Testis (tissue), 2 donors: ENCODE measurements at regions not wholly inside any gene's neighbourhood (a gene's known extent, or its start where the extent isn't known, plus 50 kb on each side); places are given as distances from the start of the nearest gene placed in this dataset.

Experiments
- POLR2A ChIP-seq: fragments of 450-650 bp; IDR thresholded peaks from one replicate; pipeline ENCODE4 v1.6.1; 2017; ENCODE audit warnings: antibody characterized with exemption, mild to moderate bottlenecking, moderate library complexity
- TF ChIP-seq, protein P1 (sequence below), 3 experiments: fragments of 450-650 bp in 2 of 3; fragments of 200-600 bp in 1 of 3; sonication (generic) in 1 of 3; IDR thresholded peaks; one replicate each; pipeline ENCODE4 v1.5.1; 2016 to 2019; ENCODE audit warnings: antibody characterized with exemption in 3 of 3, mild to moderate bottlenecking in 2 of 3, moderate library complexity in 1 of 3

GRCh38 chr2:173762221-173762620 is 203.0 kb downstream of the SP3 start:
- no peak for TF ChIP-seq POLR2A
- TF ChIP-seq, protein P1, sequence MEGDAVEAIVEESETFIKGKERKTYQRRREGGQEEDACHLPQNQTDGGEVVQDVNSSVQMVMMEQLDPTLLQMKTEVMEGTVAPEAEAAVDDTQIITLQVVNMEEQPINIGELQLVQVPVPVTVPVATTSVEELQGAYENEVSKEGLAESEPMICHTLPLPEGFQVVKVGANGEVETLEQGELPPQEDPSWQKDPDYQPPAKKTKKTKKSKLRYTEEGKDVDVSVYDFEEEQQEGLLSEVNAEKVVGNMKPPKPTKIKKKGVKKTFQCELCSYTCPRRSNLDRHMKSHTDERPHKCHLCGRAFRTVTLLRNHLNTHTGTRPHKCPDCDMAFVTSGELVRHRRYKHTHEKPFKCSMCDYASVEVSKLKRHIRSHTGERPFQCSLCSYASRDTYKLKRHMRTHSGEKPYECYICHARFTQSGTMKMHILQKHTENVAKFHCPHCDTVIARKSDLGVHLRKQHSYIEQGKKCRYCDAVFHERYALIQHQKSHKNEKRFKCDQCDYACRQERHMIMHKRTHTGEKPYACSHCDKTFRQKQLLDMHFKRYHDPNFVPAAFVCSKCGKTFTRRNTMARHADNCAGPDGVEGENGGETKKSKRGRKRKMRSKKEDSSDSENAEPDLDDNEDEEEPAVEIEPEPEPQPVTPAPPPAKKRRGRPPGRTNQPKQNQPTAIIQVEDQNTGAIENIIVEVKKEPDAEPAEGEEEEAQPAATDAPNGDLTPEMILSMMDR (IDR thresholded peaks at IDR 0.05), result no peak
